Stomach (tissue), 4 donors: ENCODE measurements at regions not wholly inside any gene's neighbourhood (a gene's known extent, or its start where the extent isn't known, plus 50 kb on each side); places are given as distances from the start of the nearest gene placed in this dataset.

ENCODE experiments used
- CTCF ChIP-seq, 7 experiments: fragments of 450-650 bp in 4 of 7; fragments of 200-600 bp in 3 of 7; sonication (generic) in 3 of 7; IDR thresholded peaks; one replicate each; pipeline ENCODE4 v1.5.1; 2016 to 2019; ENCODE audit warnings: antibody characterized with exemption in 7 of 7, control low read depth in 2 of 7, mild to moderate bottlenecking in 1 of 7
- POLR2A ChIP-seq, 4 donors: fragments of 450-650 bp; IDR thresholded peaks; one replicate each; pipeline ENCODE4 v1.6.1; 2016; ENCODE audit warnings: antibody characterized with exemption in 4 of 4, control low read depth in 2 of 4, mild to moderate bottlenecking in 1 of 4, moderate library complexity in 1 of 4
- POLR2AphosphoS5 ChIP-seq, 3 donors: sonication (generic); formaldehyde crosslinking; IDR thresholded peaks; one replicate each; pipeline ENCODE4 v1.6.1; 2016; ENCODE audit warnings: antibody characterized with exemption in 3 of 3

GRCh38 chr6:126605089-126605488 lies 265.2 kb downstream of the CENPW start:
- TF ChIP-seq CTCF (IDR thresholded peaks at IDR 0.05) = no peak
- no peak for TF ChIP-seq POLR2A (IDR thresholded peaks at IDR 0.05)
- TF ChIP-seq POLR2AphosphoS5 (IDR thresholded peaks at IDR 0.05) = no peak
